ENCODE measurements at regions not wholly inside any gene's neighbourhood (a gene's known extent, or its start where the extent isn't known, plus 50 kb on each side); places are given as distances from the start of the nearest gene placed in this dataset.

- no peak for DNase-seq (ENCODE audit: low read depth in 2 of 2)
Observed at GRCh38 chr2:237270520-237270919, 143.4 kb downstream of the COL6A3 start.

GRCh38 chr2:237271698-237272652 is 142.0 kb downstream of the COL6A3 start:
- DNase-seq (ENCODE audit: low read depth in 2 of 2): no peak

All from activated CD4-positive, alpha-beta T cell treated with anti-CD3 and anti-CD28 coated beads for 24 hours (primary cell).